GM12878 (cell line): ENCODE measurements at regions not wholly inside any gene's neighbourhood (a gene's known extent, or its start where the extent isn't known, plus 50 kb on each side); places are given as distances from the start of the nearest gene placed in this dataset.

ENCODE experiments used
- ATAC-seq: fragments of 200-7000 bp; cut with Tn5 transposase; 3 replicates; pipeline ENCODE4 v1.9.1; 2020; ENCODE audit warnings: mild to moderate bottlenecking, moderate library complexity
- BruUV-seq: library from RNA; stranded (reverse); fragments of 400-500 nt; replicated peaks from 2 replicates; lab custom pipeline; 2021; lab: Mats Ljungman, UMichigan
- CTCF ChIA-PET: fragments of 300-600 bp; sonication (Branson Sonifier 250); formaldehyde crosslinking; extraction: SDS; loops from one replicate; lab custom pipeline; 2021; ENCODE audit warnings: inconsistent platforms; lab: Yijun Ruan, JAX
- POLR2A ChIA-PET: fragments of 350-600 bp; formaldehyde crosslinking; extraction: SDS; loops from one replicate; lab custom pipeline; 2021; ENCODE audit warnings: inconsistent platforms; lab: Charles Lee
- RAD21 ChIA-PET: fragments of 300-600 bp; sonication (Branson Sonifier 250); formaldehyde crosslinking; loops from one replicate; lab custom pipeline; 2023; ENCODE audit warnings: antibody characterized with exemption; ENCODE audit not compliant: unreplicated experiment; lab: Charles Lee
- SMC1A ChIA-PET: fragments of 300-600 bp; sonication (Branson Sonifier 250); formaldehyde crosslinking; loops from one replicate; lab custom pipeline; 2023; ENCODE audit not compliant: unreplicated experiment, uncharacterized antibody; lab: Charles Lee
- DNase-seq: peaks from one replicate; pipeline ENCODE4 v3.0.0-alpha.2; 2011; ENCODE audit warnings: low read depth, low spot score
- FAIRE-seq: peaks from 3 replicates; lab custom pipeline; 2011; peaks lifted over from hg19 to GRCh38; lab: Jason Lieb, UNC
- H2AFZ ChIP-seq: 2 replicates; pipeline ENCODE4 v1.6.0; 2011; ENCODE audit warnings: low read depth, low read length, control low read depth; ENCODE audit not compliant: control insufficient read depth
- H3K27ac ChIP-seq: 2 replicates; pipeline ENCODE4 v1.5.1; 2011; ENCODE audit warnings: control low read depth; ENCODE audit not compliant: control insufficient read depth, insufficient read depth
- H3K27me3 ChIP-seq, 2 experiments: replicated peaks in 1 of 2; 2 replicates each; pipeline versions ENCODE4 v1.6.0 to v1.6.1; 2011; ENCODE audit warnings: low read length in 1 of 2; ENCODE audit not compliant: control insufficient read depth in 2 of 2, insufficient read depth in 2 of 2
- H3K36me3 ChIP-seq, 2 experiments: 2 replicates each; pipeline ENCODE4 v1.5.1; 2011; ENCODE audit warnings: low read length in 1 of 2; ENCODE audit not compliant: control insufficient read depth in 2 of 2, insufficient read depth in 2 of 2
- H3K4me1 ChIP-seq: 2 replicates; pipeline ENCODE4 v1.6.1; 2011; ENCODE audit warnings: mild to moderate bottlenecking, low read length, moderate library complexity, mixed read lengths; ENCODE audit not compliant: control insufficient read depth, insufficient read depth
- H3K4me2 ChIP-seq: 2 replicates; pipeline ENCODE4 v1.6.0; 2011; ENCODE audit warnings: control low read depth; ENCODE audit not compliant: control insufficient read depth, insufficient read depth
- H3K4me3 ChIP-seq: fragments of 200-600 bp; sonication (generic); 2 replicates; pipeline ENCODE4 v1.5.1; 2016
- H3K79me2 ChIP-seq: 2 replicates; pipeline ENCODE4 v1.6.0; 2011; ENCODE audit warnings: low read length; ENCODE audit not compliant: control insufficient read depth, insufficient read depth
- H3K9ac ChIP-seq: 2 replicates; pipeline ENCODE4 v1.8.0; 2011; ENCODE audit warnings: low read length, control low read depth, mixed read lengths; ENCODE audit not compliant: control insufficient read depth, insufficient read depth
- H3K9me3 ChIP-seq: replicated peaks from 3 replicates; pipeline ENCODE4 v1.5.1; 2011; ENCODE audit warnings: mild to moderate bottlenecking, low read length; ENCODE audit not compliant: control insufficient read depth, insufficient read depth
- H4K20me1 ChIP-seq: 2 replicates; pipeline ENCODE4 v1.6.0; 2011; ENCODE audit not compliant: control insufficient read depth, insufficient read depth
- CREB1 ChIP-seq: IDR thresholded peaks from 2 replicates; pipeline ENCODE4 v1.6.1; 2012; ENCODE audit warnings: low read depth, mild to moderate bottlenecking, inconsistent platforms
- EZH2 ChIP-seq: IDR thresholded peaks from 2 replicates; pipeline ENCODE4 v1.6.1; 2012; ENCODE audit warnings: low read depth, mild to moderate bottlenecking, control low read depth, inconsistent platforms, low read length, borderline replicate concordance; ENCODE audit not compliant: control insufficient read depth
- MTA3 ChIP-seq: IDR thresholded peaks from 2 replicates; pipeline ENCODE4 v1.6.1; 2012; ENCODE audit warnings: low read length, inconsistent platforms, borderline replicate concordance
- NFYB ChIP-seq: IDR thresholded peaks from 2 replicates; pipeline ENCODE4 v1.6.1; 2011; ENCODE audit warnings: low read depth, mild to moderate bottlenecking, low read length, improper control_type of control experiment, moderate library complexity; ENCODE audit not compliant: insufficient read depth
- RAD51 ChIP-seq: fragments of 450-650 bp; IDR thresholded peaks from 2 replicates; pipeline ENCODE4 v1.6.1; 2016; ENCODE audit warnings: moderate library complexity, mild to moderate bottlenecking, inconsistent platforms
- TARDBP ChIP-seq: IDR thresholded peaks from 2 replicates; pipeline ENCODE4 v1.6.1; 2016; ENCODE audit warnings: borderline replicate concordance
- USF1 ChIP-seq: IDR thresholded peaks from 2 replicates; pipeline ENCODE4 v1.6.1; 2011; ENCODE audit warnings: borderline replicate concordance, low read depth, mild to moderate bottlenecking, moderate library complexity, mixed read lengths, low read length; ENCODE audit not compliant: insufficient read depth; ENCODE audit errors: extremely low read length
- USF2 ChIP-seq: IDR thresholded peaks from 2 replicates; pipeline ENCODE4 v1.6.1; 2011; ENCODE audit warnings: low read depth, low read length, improper control_type of control experiment, borderline replicate concordance
- ZBED1 ChIP-seq: IDR thresholded peaks from 2 replicates; pipeline ENCODE4 v1.6.1; 2016; ENCODE audit warnings: borderline replicate concordance
- ZBTB11 ChIP-seq: fragments of 450-650 bp; formaldehyde crosslinking; IDR thresholded peaks from 2 replicates; pipeline ENCODE4 v1.5.0; 2022; ENCODE audit warnings: mild to moderate bottlenecking, missing genetic modification characterization
- ZNF207 ChIP-seq: fragments of 450-650 bp; IDR thresholded peaks from 2 replicates; pipeline ENCODE4 v1.6.1; 2014; ENCODE audit warnings: antibody characterized with exemption, mild to moderate bottlenecking, borderline replicate concordance
- ZNF24 ChIP-seq: fragments of 450-650 bp; IDR thresholded peaks from 2 replicates; pipeline ENCODE4 v1.6.1; 2017; ENCODE audit warnings: antibody characterized with exemption, mild to moderate bottlenecking
- WGBS: methylation state at CpG from one replicate; pipeline ENCODE4 v1.1.6; 2016; ENCODE audit warnings: low lambda C conversion rate; ENCODE audit not compliant: insufficient replicate concordance, insufficient coverage; ENCODE audit errors: missing lambda C conversion rate; 5-methylcytosine and 5-hydroxymethylcytosine counted together
- in situ Hi-C: fragments of 300-500 bp; cut with MboI; formaldehyde crosslinking; loops from 9 replicates; pipeline ENCODE4 v1.14.3; 2018; ENCODE audit warnings: mixed read lengths
- intact Hi-C: fragments of 100-400 bp; cut with micrococcal nuclease; formaldehyde crosslinking; loops from one replicate; pipeline ENCODE4 v1.14.2; 2022; ENCODE audit not compliant: unreplicated experiment
- TF ChIP-seq, protein P1 (sequence below): fragments of 450-650 bp; formaldehyde crosslinking; IDR thresholded peaks from 2 replicates; pipeline ENCODE4 v1.4.0; 2022; ENCODE audit warnings: mild to moderate bottlenecking, moderate library complexity

- DNase-seq (no peak), ATAC-seq (no peak), FAIRE-seq (no peak)
- H3K9ac ChIP-seq: no peak overlapping the region
- H2AFZ ChIP-seq: no peak overlapping the region
- SMC1A ChIA-PET: no interaction called here
- H3K27me3 ChIP-seq: no peaks in the 10 kb centered on the region
- RAD21 ChIA-PET: no interaction called here
- CTCF ChIA-PET: no interaction called here
- H3K9me3 ChIP-seq: no peaks in the 10 kb centered on the region
- H3K79me2 ChIP-seq: no peaks in the 10 kb centered on the region
- no peaks in the 10 kb centered on the region for H3K4me1 ChIP-seq
- TF ChIP-seq NFYB (no peak), USF2 (no peak), ZBED1 (no peak), ZNF24 (no peak), ZBTB11 (CRISPR knock-in tag) (no peak), CREB1 (no peak), ZNF207 (no peak), EZH2 (no peak), TARDBP (no peak), USF1 (no peak), MTA3 (no peak), RAD51 (no peak)
- TF ChIP-seq, protein P1, sequence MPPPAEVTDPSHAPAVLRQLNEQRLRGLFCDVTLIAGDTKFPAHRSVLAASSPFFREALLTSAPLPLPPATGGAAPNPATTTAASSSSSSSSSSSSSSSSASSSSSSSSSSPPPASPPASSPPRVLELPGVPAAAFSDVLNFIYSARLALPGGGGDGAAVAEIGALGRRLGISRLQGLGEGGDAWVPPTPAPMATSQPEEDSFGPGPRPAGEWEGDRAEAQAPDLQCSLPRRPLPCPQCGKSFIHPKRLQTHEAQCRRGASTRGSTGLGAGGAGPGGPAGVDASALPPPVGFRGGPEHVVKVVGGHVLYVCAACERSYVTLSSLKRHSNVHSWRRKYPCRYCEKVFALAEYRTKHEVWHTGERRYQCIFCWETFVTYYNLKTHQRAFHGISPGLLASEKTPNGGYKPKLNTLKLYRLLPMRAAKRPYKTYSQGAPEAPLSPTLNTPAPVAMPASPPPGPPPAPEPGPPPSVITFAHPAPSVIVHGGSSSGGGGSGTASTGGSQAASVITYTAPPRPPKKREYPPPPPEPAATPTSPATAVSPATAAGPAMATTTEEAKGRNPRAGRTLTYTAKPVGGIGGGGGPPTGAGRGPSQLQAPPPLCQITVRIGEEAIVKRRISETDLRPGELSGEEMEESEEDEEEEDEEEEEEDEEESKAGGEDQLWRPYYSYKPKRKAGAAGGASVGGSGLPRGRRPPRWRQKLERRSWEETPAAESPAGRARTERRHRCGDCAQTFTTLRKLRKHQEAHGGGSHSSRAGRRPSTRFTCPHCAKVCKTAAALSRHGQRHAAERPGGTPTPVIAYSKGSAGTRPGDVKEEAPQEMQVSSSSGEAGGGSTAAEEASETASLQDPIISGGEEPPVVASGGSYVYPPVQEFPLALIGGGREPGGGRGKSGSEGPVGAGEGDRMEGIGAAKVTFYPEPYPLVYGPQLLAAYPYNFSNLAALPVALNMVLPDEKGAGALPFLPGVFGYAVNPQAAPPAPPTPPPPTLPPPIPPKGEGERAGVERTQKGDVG: no peak
- TF ChIP-seq, all 136 proteins: peak for 0
- no peak overlapping the region for H3K4me3 ChIP-seq
- BruUV-seq: no TSS peak
- no peak overlapping the region for H3K4me2 ChIP-seq
- 11% methylated on average over 1 of the region's 1 CpG for WGBS
- intact Hi-C loops: no loop called here
- H3K36me3 ChIP-seq: no peaks in the 10 kb centered on the region
- in situ Hi-C loops: no loop called here
- POLR2A ChIA-PET: no interaction called here
- no peak overlapping the region for H3K27ac ChIP-seq
- H4K20me1 ChIP-seq: no peaks in the 10 kb centered on the region
These were observed 161.0 kb upstream of the FGF13 start for GRCh38 chrX:138872537-138872936.
